ENCODE measurements at regions not wholly inside any gene's neighbourhood (a gene's known extent, or its start where the extent isn't known, plus 50 kb on each side); places are given as distances from the start of the nearest gene placed in this dataset.

DNA sequence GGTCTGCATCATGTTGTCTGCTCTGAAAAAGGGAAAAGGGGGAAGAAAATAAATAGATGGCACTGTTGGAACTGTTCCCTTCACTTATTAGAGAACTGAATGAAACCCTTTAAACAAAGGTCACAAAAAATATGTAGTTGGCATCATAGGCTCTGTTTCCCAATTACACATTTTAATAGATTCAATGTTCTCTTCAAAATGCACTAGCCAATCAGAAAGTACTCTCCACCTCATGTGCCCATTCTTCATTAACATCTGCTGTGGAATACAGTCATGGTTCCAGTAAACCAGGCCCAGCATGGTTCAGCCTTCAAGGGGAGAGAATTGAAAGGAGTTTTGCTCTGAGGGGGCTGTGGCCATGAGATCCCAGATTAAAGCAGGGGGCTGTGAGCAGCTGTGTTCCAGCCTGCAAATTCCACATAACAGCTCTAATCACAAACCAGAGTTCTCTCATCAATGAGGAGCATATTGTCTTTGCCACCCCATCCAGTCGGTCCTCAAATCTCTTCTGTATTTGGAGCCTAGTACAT lies 165.9 kb upstream of the CREB1 start:
- Histone ChIP-seq H3K36me3 (ENCODE audit: insufficient read depth, low read length) (no peaks in the 10 kb centered on the region), H3K9ac (ENCODE audit: low read length) (no peak overlapping the region), H3K9me3 (ENCODE audit: insufficient read depth, low read depth, low read length) (no peaks in the 10 kb centered on the region), H4K20me1 (ENCODE audit: insufficient read depth, low read length) (no peaks in the 10 kb centered on the region), H2AFZ (ENCODE audit: low read depth, low read length) (no peak overlapping the region), H3K79me2 (ENCODE audit: insufficient read depth, low read length) (no peaks in the 10 kb centered on the region), H3K27me3 (ENCODE audit: insufficient read depth, low read length) (no peaks in the 10 kb centered on the region), H3K4me3 (ENCODE audit: insufficient read depth, low read depth, low read length) (no peak overlapping the region), H3K4me2 (ENCODE audit: low read length) (no peak overlapping the region), H3K27ac (ENCODE audit: low read depth, low read length) (no peak overlapping the region), H3K4me1 (ENCODE audit: insufficient read depth, low read length) (no peaks in the 10 kb centered on the region)
- H3K4me3 Mint-ChIP-seq (ENCODE audit: unreplicated experiment): no peak overlapping the region
- no peak for TF ChIP-seq EZH2 (IDR thresholded peaks at IDR 0.05; ENCODE audit: insufficient read depth, low read length)
- TF ChIP-seq, protein P1, sequence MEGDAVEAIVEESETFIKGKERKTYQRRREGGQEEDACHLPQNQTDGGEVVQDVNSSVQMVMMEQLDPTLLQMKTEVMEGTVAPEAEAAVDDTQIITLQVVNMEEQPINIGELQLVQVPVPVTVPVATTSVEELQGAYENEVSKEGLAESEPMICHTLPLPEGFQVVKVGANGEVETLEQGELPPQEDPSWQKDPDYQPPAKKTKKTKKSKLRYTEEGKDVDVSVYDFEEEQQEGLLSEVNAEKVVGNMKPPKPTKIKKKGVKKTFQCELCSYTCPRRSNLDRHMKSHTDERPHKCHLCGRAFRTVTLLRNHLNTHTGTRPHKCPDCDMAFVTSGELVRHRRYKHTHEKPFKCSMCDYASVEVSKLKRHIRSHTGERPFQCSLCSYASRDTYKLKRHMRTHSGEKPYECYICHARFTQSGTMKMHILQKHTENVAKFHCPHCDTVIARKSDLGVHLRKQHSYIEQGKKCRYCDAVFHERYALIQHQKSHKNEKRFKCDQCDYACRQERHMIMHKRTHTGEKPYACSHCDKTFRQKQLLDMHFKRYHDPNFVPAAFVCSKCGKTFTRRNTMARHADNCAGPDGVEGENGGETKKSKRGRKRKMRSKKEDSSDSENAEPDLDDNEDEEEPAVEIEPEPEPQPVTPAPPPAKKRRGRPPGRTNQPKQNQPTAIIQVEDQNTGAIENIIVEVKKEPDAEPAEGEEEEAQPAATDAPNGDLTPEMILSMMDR (IDR thresholded peaks at IDR 0.05; ENCODE audit: insufficient read depth, low read depth, low read length): no peak
- H3K9me3 Mint-ChIP-seq (ENCODE audit: unreplicated experiment): peaks cover 4% of the 10 kb centered on the region
- DNase-seq (ENCODE audit: low read depth) (no peak), FAIRE-seq (no peak)
- no peaks in the 10 kb centered on the region for H3K36me3 Mint-ChIP-seq (ENCODE audit: low read depth, unreplicated experiment)
- H3K27me3 Mint-ChIP-seq (ENCODE audit: low read depth, unreplicated experiment): peaks cover 2% of the 10 kb centered on the region
- peaks cover 2% of the 10 kb centered on the region for H3K4me1 Mint-ChIP-seq (ENCODE audit: low read depth, unreplicated experiment)
- H3K27ac Mint-ChIP-seq (ENCODE audit: unreplicated experiment): no peak overlapping the region

DNA sequence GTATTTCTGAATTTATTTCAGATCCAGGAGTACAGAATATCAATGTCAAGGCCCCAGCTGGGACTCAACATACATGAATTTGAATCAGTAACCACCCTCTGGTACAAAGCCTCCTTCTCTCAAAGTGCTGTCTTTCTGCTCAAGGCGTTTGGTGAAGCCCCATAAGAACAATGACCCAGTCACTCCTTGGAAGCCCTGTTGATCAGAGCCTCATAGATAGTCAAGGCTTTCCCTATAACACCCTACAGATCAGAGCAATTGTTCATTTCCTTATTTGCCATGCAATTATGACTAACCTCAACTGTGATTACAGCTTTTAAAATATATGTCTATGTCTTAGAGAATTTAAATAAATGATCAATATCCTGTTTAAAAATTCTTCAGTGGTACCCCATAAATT lies 159.1 kb upstream of the CREB1 start:
- Histone ChIP-seq H3K36me3 (ENCODE audit: insufficient read depth, low read length) (no peaks in the 10 kb centered on the region), H3K9ac (ENCODE audit: low read length) (no peak overlapping the region), H2AFZ (ENCODE audit: low read depth, low read length) (no peak overlapping the region), H3K4me2 (ENCODE audit: low read length) (no peak overlapping the region), H3K27ac (ENCODE audit: low read depth, low read length) (no peak overlapping the region), H3K79me2 (ENCODE audit: insufficient read depth, low read length) (no peaks in the 10 kb centered on the region), H3K4me3 (ENCODE audit: insufficient read depth, low read depth, low read length) (no peak overlapping the region), H3K9me3 (ENCODE audit: insufficient read depth, low read depth, low read length) (no peaks in the 10 kb centered on the region), H3K27me3 (ENCODE audit: insufficient read depth, low read length) (no peaks in the 10 kb centered on the region), H4K20me1 (ENCODE audit: insufficient read depth, low read length) (no peaks in the 10 kb centered on the region), H3K4me1 (ENCODE audit: insufficient read depth, low read length) (no peaks in the 10 kb centered on the region)
- TF ChIP-seq EZH2 (IDR thresholded peaks at IDR 0.05; ENCODE audit: insufficient read depth, low read length): no peak
- TF ChIP-seq, protein P1 (IDR thresholded peaks at IDR 0.05; ENCODE audit: insufficient read depth, low read depth, low read length): no peak
- DNase-seq (ENCODE audit: low read depth) (no peak), FAIRE-seq (no peak)
- Mint-ChIP-seq H3K27me3 (ENCODE audit: low read depth, unreplicated experiment) (no peaks in the 10 kb centered on the region), H3K4me1 (ENCODE audit: low read depth, unreplicated experiment) (peaks cover 2% of the 10 kb centered on the region), H3K36me3 (ENCODE audit: low read depth, unreplicated experiment) (no peaks in the 10 kb centered on the region), H3K27ac (ENCODE audit: unreplicated experiment) (no peak overlapping the region), H3K4me3 (ENCODE audit: unreplicated experiment) (no peak overlapping the region), H3K9me3 (ENCODE audit: unreplicated experiment) (peaks cover 2% of the 10 kb centered on the region)

DNA sequence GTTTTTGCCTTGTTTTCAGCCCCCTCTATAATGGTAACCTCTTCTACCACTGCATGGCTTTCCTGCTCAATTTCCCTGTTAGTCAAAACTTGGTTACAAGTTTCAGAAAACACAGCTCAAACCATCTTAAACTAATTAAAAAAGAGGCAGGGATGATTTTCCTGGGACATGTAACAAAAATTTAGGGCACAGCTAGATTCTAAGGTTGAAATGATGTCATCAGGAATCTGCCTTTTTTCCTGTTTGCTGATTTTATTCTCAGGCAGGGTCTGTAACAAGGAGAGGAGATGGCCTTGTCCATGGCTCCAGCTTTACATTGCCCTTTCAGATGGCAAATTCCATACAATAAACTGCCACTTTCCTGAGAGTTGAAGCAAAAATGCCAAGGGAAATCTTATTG lies 157.9 kb upstream of the CREB1 start:
- H3K27me3 Mint-ChIP-seq (ENCODE audit: low read depth, unreplicated experiment): no peaks in the 10 kb centered on the region
- no peak overlapping the region for H3K4me3 Mint-ChIP-seq (ENCODE audit: unreplicated experiment)
- Histone ChIP-seq H3K79me2 (ENCODE audit: insufficient read depth, low read length) (no peaks in the 10 kb centered on the region), H3K27me3 (ENCODE audit: insufficient read depth, low read length) (no peaks in the 10 kb centered on the region), H2AFZ (ENCODE audit: low read depth, low read length) (no peak overlapping the region), H4K20me1 (ENCODE audit: insufficient read depth, low read length) (no peaks in the 10 kb centered on the region), H3K36me3 (ENCODE audit: insufficient read depth, low read length) (no peaks in the 10 kb centered on the region), H3K27ac (ENCODE audit: low read depth, low read length) (no peak overlapping the region), H3K9me3 (ENCODE audit: insufficient read depth, low read depth, low read length) (no peaks in the 10 kb centered on the region), H3K4me3 (ENCODE audit: insufficient read depth, low read depth, low read length) (no peak overlapping the region), H3K9ac (ENCODE audit: low read length) (no peak overlapping the region), H3K4me1 (ENCODE audit: insufficient read depth, low read length) (no peaks in the 10 kb centered on the region), H3K4me2 (ENCODE audit: low read length) (no peak overlapping the region)
- no peaks in the 10 kb centered on the region for H3K4me1 Mint-ChIP-seq (ENCODE audit: low read depth, unreplicated experiment)
- DNase-seq (ENCODE audit: low read depth) (no peak), FAIRE-seq (no peak)
- no peaks in the 10 kb centered on the region for H3K36me3 Mint-ChIP-seq (ENCODE audit: low read depth, unreplicated experiment)
- no peak for TF ChIP-seq EZH2 (IDR thresholded peaks at IDR 0.05; ENCODE audit: insufficient read depth, low read length)
- TF ChIP-seq, protein P1 (IDR thresholded peaks at IDR 0.05; ENCODE audit: insufficient read depth, low read depth, low read length): no peak
- H3K9me3 Mint-ChIP-seq (ENCODE audit: unreplicated experiment): peaks cover 6% of the 10 kb centered on the region
- no peak overlapping the region for H3K27ac Mint-ChIP-seq (ENCODE audit: unreplicated experiment)
